GM18861 (cell line): ENCODE measurements at regions not wholly inside any gene's neighbourhood (a gene's known extent, or its start where the extent isn't known, plus 50 kb on each side); places are given as distances from the start of the nearest gene placed in this dataset.

Experiments used
- ATAC-seq: cut with Tn5 transposase; IDR thresholded peaks from one replicate; pipeline ENCODE4 v1.9.1; 2021; ENCODE audit not compliant: unreplicated experiment

DNA sequence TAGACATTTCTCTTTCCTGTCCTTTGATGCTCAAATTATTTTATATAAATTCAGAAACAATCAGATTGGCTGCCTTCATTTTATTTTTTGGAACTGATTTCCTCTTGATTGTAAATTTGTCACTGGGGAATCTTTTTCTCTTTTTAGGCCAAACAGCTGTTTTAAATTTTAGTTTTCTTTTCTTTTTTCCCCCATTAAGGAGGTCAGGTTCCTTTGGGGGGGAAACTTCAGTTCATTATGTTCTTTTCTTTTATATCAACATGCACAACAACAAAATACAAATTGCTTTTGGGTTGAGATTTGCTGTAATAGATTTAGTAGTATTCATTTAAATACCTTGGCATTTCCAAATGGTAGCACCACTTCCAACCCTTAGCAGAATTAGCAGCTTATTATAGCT, 264.8 kb upstream of the SPRY2 start:
- no peak for ATAC-seq

DNA sequence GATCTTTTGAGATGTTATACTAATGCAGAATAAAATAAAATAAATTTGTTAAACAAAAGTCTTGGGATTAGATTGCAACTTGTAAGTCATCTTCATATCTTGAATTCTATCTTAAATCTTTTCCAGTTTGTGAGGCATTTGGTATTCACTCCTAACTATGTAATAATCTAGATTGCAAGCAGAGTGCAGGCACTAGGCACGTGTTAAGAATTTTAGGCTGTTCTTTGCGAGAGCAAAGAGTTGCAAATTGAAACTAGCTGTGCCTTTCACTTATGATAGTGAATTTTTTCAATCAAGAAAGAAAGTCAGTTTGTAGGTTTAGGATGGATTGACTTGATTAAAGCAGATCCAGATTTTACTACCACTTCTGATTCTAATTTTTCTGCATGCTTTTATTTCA, 264.1 kb upstream of the SPRY2 start:
- no peak for ATAC-seq

DNA sequence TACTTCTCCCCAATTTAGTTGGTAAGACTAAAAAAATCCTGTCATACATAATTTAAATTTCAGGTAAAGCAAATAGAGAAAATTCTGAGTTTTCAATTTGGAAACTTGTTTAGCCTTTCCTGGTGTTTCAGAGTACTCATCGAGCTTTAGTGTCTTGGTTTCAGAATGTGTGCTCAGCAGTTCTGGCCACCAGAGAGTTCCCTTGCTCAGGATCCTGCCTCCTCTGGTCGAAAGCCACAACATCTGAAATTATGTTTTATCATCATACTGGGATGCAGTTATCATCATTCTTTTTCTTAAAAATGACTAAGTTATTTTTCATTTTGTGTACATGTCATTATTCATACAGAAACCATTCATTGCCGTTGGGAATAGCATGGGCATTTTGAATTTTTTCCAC, 263.2 kb upstream of the SPRY2 start:
- no peak for ATAC-seq

DNA sequence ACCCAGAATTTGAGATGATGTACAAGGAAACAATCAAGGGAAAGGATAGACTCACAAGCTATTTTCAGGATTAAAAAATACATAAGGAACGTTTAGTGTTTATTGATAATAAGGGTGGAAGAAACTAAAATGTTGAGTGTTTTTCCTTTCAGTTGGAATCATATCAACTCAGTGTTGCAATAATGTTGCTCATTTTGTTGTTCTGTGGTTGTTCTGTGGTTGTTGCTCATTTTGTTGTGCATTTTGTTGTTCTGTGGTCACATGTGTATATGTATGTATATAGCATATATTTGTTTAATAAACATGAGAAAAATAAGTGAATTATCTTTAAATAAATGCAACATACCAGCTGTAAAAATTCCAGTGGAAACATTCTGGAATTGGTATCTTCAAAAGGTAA, 262.4 kb upstream of the SPRY2 start:
- no peak for ATAC-seq

DNA sequence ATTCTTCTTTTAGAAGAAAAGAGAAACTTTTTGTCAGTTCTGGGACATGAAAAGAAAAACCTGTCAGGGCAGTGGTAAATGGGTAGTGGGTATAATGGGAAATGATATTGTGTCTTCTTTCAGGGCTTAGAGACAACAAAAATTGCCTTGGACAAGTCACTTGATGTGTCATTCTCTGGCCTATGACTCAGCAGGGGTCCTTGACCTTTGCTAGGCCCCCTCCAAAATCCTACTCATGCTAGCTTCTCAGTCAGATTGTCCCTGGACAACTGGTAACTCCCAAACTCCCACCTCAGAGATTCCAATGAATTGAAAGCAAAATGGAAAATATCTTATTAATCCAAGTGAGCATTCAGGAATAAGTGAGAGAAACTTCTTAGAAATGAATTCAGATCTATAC, 258.8 kb upstream of the SPRY2 start:
- ATAC-seq: no peak

DNA sequence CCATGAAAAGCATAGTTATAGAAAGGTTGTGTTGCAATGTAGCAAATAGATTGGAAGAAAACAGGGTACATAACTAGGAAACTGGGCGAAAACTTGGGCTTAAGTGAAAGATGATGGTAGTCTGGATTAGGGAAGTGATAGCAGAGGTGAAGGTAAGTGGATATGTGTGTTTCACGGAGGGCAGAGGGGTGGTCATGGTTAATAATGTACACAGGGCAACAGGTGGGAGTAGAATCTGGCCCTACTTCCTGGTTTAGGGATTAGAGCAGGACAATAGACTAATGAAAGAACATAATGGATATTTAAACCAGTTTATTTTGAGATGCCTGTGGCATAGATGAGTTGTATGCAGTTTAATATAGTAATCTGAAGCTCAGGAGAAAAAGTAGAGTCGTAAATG, 257.3 kb upstream of the SPRY2 start:
- ATAC-seq: no peak

DNA sequence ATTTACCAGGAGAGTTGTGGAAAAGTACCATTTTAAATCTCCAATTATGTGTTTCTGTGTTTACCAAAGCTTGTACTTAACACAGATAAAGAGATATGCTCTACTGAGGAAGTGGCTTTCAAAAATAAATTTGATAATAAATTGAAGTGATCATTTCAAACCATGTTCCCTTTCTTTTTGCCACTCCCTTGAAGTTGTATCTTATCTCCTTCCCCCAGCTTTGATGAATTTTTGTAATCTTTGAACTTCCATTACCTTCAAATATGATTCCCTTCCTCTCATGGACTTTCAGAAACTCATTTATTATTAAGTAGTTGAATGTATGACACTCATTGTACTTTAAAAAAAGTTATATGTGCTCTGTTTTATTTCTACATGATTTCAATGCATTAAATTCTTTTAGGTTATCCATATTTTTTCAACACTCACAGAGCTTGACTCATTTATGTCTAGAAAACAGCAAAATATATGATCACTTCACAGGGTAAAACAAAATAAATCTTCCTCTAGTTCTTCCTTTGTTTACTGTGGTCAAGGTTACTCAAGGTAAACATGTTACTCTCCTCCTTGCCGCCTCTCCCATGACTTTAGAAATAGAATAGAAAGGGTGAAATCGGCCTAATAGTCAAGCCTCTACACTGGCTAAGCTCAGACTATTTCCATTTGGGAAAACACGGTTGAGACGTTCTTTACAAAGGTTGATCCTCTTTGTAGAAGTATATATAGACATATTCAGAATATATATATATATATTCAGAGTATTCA, 251.2 kb upstream of the SPRY2 start:
- no peak for ATAC-seq

DNA sequence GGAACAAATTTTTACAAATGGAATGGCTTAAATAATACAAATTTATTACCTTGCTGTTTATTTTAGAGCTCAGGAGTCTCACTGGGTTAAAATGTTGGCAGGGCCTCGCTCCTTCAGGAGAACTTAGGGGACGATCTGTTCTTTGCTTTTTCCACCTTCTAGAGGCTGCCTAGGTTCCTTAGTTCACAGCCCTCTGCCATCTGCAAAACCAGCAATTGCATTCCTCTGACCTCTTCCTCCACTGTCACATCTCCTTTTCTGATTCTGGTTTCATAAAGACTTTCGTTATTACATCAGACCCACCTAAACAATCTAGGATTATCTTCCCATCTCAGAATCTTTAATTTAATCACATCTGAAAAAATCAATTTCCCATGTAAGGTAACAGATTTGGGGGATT, 249.6 kb upstream of the SPRY2 start:
- no peak for ATAC-seq

DNA sequence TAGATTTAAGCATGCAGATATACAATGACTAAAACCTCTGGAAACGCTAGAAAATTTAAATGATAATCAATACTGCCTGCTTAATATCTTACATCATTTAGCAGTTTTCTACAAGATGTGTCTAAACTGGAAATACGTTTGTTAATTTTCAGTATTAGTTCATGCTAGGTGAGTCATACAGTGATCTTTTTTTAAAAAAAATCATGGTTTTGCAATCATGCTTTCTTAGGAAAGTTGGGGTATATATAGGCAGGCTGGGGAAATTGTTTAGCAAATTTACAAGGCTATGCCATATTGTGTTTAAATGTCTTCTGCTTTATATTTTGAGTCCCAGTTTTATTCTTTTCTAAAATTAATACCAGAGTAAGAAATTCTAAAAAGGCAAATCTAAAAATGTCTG, 245.4 kb upstream of the SPRY2 start:
- no peak for ATAC-seq

DNA sequence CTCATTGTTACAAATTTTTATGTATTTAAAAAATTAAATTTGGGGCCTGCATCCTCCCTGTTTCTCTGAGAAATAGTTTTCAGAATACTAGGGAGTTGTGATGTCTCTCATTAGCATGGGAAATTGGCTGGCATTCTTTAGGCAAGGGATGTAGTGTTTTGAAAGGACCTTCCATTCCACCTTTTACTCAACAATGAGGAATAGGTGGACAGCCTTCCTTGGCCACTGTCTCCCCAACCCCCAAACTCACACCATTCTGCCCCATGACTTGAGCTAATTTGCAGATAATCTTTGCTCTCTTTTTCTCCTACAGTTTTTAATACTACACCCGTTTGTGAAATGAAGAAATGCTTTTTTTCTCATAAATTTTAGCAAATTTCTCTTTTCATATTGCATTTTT, 244.6 kb upstream of the SPRY2 start:
- ATAC-seq: no peak

DNA sequence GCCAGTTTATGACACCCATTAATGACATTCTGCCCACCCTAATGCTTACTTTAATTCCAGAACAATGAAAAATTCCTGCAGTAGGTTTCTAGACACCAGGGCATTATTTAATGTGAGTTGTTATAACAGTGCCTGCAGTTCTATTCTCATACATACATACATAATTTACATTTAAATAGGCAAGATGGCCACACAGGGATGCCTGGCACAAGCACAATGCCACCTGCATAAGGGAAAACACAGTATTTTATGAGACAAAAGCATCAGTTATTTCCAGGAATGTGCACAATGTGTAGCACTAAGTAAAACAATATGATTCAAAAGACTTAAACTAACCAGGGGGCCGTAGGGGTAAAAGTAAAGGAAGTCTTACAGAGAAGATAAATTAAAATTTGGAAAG, 243.9 kb upstream of the SPRY2 start:
- no peak for ATAC-seq

DNA sequence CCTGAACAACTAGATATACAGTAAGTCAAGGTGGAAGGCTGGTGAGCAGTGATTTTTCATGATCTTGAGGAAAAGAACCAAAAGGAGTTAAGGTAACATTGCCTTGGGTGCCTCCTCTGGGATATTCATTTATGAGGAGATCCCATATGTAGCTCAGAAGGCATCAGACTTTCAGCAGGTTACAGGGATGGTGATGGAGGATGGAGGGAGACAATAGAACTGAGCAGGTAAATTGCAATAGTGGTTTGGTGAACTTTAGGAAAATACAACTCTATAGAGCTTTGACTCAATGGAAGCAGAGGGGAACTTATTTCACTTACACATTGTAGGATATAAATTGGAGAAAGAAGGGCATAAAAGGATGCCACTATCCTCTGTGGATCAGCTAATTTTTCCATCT, 243.4 kb upstream of the SPRY2 start:
- no peak for ATAC-seq

DNA sequence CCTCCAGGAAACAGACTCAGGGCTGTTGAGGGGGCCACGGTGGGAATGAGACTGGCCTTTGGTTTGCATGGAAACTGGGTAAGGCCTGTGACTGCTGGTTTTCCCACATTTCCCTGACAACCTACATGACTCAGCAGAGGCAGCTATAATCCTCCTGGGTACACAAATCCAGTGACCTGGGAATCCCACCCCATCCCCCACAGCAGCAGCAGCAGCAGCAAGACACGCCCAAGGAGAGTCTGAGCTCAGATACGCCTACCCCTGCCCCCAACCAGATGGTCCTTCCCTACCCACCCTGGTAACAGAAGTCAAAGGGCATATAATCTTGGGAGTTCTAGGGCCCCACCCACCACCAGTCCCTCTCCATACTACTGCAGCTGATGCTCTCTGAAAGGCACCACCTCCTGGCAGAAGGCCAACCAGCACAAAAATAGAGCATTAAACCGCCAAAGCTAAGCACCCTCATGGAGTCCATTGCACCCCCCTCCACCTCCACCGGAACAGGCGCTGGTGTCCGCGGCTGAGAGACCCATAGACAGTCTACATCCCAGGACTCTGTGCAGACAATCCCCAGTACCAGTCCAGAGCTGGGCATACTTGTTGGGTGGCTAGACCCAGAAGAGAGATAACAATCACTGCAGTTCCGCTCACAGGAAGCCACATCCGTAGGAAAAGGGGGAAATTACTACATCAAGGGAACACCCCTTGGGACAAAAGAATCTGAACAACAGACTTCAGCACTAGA, 237.2 kb upstream of the SPRY2 start:
- no peak for ATAC-seq

DNA sequence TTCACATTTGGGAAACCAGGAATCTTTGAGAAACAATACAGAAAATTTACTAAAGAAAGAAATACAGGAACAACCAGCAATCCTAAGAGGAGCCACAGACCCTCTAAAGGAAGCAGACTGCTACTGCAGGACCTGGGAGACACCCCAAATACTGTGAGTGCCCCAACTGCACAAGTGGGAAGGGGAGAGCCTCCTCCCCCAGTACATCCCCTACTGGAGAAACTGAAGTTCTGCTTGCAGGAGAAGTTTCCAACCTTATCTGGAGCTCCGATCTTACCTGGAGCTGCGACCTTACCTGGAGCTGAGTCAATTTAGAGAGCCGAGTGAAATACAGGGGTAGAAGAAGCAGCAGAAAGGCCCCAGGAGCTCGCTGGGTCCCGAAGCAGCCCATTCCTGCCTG, 236.4 kb upstream of the SPRY2 start:
- no peak for ATAC-seq

DNA sequence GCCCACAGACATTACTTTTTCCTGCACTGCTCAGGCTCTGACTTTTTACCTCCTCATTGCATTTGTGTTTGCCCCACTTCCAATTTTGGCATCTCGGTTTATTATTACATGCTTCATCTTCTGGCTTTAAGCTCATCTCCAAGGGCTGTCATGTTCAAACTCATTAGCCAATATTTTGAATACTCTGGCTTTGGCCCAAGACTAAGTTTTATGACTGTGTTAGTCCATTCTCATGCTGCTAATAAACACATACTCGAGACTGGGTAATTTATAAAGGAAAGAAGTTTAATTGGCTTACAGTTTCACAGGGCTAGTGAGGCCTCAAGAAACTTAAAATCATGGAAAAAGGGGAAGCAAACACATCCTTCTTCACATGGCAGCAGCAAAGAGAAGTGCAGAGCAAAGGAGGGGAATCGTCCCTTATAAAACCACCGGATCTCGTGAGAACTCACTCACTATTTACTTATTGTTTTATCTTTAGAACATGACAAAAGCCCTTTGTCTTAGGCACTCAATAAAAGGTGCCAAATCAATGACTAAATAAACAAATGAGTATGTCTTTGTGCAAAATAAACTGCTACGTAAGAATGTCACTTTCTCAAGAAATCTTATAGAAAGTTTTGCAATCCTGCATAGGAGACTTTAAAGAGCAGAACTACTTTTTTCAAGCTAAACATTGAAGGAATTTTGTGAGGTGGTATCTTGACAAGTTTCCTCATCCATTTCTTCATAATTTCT, 233.4 kb upstream of the SPRY2 start:
- no peak for ATAC-seq

DNA sequence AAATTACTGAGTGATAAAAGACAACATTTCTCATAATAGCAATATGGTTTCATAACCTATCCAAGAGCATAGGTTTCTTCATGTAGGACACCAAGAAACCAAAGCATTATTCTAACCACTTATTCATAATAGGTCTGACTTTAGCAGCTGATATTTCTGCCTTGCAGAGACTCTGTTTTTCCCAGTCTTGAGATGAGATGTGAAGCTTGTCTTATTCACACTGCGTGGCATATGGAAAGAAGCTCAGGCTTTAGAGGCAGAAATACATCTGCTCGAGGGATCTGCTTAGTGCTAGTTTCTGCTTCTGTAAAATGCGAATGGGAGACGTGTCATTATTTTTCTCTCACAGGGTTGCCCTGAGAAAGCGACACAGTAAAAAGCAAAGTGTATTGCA, 232.0 kb upstream of the SPRY2 start:
- ATAC-seq: no peak

DNA sequence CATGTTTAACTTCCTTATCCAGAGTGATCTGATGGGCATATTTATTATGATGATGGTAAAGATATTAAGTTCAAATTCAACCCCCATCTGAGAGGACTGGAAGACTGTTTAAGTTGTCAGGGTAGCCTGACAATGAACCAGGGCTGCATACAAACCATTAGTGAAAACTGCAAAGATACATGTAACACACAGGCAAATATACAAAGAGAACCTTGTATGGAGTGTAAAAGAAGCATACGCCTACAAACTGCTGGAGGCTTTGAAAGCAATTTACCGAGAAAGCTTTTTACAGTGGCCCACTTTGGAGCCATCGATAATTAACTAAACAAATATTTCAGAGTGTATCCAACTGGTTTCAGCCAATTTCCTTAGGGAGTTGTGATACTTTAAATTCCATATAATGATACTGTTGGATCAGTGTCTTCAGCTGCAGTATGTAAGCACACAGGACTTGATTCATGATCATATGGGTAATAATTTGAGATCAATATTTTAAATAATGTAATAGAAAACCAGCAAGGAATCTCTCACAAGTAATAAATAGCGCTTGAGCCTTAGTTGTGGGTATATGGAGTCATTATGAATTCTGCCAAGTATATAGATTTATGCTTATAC, 231.5 kb upstream of the SPRY2 start:
- ATAC-seq: no peak

DNA sequence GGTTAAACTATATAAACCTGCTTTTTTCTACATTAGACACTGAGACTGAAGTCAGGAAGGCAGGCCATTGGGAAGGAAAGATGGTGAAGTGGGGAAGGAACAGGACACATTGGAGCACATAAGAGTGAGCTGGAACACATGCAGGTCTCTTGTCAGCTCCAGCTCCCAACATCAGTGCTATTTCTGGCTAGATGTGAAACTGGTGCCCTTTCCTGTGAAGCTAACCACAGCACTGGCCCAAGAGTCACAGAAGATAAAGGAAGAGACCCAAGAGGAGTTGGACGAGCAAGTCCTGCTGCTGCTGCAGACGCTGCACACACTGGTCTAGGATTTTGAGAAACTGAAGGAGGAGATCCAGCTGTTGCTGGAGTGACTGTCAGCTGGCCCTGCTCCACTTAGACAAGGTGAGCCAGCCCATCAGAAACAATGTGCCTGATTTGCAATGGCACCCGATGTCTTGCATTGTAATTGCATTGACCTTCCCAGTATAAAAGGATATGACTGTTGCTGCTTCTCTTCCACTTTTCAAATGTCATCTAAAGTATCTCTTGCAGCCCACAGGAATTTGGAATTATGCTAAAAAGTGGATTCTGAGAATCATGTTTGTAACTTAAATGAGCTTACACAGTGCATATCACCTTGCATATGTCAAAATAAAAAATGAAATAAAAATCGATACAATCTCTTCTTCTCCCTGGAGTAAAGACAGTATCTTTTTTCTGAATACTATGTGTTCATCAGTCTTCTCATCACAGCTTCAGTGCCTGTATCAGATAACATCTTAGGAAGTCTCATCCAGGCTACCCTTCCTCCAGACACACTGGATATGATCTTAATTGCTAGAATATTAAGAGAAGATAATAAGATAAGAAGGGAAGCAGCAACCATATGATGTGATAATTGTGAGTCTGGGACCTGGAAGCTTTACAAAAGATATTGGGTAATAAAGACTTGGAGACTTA, 230.7 kb upstream of the SPRY2 start:
- ATAC-seq: no peak

DNA sequence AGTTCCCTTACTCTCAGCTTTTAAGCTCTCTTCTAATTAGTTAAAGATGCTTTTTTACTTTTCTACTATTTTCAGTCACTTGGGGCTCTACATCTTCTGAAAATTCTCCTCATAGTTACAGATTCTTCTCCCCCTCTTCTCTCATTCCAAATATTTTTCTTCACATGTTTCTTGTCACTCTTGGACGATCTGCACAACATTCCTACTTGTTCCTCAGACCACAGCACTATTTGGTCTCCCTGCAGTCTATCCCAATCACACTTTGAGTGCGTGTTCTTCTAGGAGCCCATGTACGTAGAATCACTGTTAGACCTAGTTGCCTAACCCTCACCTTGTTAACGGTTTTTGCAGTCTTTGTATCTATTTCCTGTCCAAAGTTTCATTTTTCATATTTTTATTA, 222.5 kb upstream of the SPRY2 start:
- ATAC-seq: no peak

DNA sequence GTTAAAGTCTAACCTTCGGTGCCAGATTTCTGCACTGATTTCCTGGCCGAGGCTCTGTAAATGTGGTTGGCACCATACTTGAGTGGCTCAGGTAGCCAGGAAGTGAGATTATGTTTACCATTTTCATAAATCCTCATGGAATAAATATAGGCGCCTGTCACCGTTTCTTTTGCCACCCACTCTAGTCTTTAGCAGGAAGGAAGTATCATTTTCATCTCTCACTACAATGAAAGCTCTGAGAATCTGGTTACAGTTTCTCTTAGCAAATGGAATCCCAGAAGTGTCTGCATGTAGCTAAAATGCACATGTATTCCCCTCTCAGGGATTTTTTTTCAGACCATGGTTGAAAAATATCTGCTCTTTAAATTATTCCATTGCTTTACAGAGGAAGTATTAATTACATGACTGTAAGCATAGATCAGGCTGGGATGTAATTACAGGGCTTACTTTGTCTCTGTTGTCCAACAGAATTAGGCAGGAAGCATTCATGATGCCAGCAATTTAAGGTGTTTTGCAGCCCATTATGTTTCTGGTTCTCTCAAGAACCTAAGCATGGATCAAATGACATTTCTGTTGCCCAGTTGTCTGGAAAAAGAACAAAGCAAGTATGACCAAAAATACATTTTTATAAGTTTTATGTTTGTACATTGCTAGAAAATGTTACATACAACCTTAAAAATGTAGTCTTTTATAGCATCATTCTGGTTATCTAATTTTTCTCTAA, 221.7 kb upstream of the SPRY2 start:
- ATAC-seq: no peak
